ENCODE measurements at regions not wholly inside any gene's neighbourhood (a gene's known extent, or its start where the extent isn't known, plus 50 kb on each side); places are given as distances from the start of the nearest gene placed in this dataset.

- no peak for DNase-seq (ENCODE audit: extremely low read depth, low read depth)
- H3K4me3 ChIP-seq (replicated peaks; ENCODE audit: low read depth, low read length) = no peak overlapping the region
- no peak for TF ChIP-seq CTCF (IDR thresholded peaks at IDR 0.05; ENCODE audit: low read depth, low read length, missing control alignments)
Measured at GRCh38 chr21:27371975-27372331, 405.1 kb upstream of the ADAMTS5 start.

- no peak for TF ChIP-seq CTCF (IDR thresholded peaks at IDR 0.05; ENCODE audit: low read depth, low read length, missing control alignments)
- no peak for DNase-seq (ENCODE audit: extremely low read depth, low read depth)
- H3K4me3 ChIP-seq (replicated peaks; ENCODE audit: low read depth, low read length) = no peak overlapping the region
Measured at GRCh38 chr21:27371115-27371974, 404.5 kb upstream of the ADAMTS5 start.

GRCh38 chr21:27369978-27370571 is 403.2 kb upstream of the ADAMTS5 start:
- DNase-seq (ENCODE audit: extremely low read depth, low read depth) = no peak
- H3K4me3 ChIP-seq (replicated peaks; ENCODE audit: low read depth, low read length) = no peak overlapping the region
- no peak for TF ChIP-seq CTCF (IDR thresholded peaks at IDR 0.05; ENCODE audit: low read depth, low read length, missing control alignments)

GRCh38 chr21:27369234-27369633 is 402.3 kb upstream of the ADAMTS5 start:
- DNase-seq (ENCODE audit: extremely low read depth, low read depth) = no peak
- H3K4me3 ChIP-seq (replicated peaks; ENCODE audit: low read depth, low read length) = no peak overlapping the region
- no peak for TF ChIP-seq CTCF (IDR thresholded peaks at IDR 0.05; ENCODE audit: low read depth, low read length, missing control alignments)

GRCh38 chr21:27366646-27367235 is 399.9 kb upstream of the ADAMTS5 start:
- H3K4me3 ChIP-seq (replicated peaks; ENCODE audit: low read depth, low read length) = no peak overlapping the region
- no peak for TF ChIP-seq CTCF (IDR thresholded peaks at IDR 0.05; ENCODE audit: low read depth, low read length, missing control alignments)
- DNase-seq (ENCODE audit: extremely low read depth, low read depth) = no peak

GRCh38 chr21:27366036-27366435 is 399.1 kb upstream of the ADAMTS5 start:
- H3K4me3 ChIP-seq (replicated peaks; ENCODE audit: low read depth, low read length) = no peak overlapping the region
- no peak for DNase-seq (ENCODE audit: extremely low read depth, low read depth)
- no peak for TF ChIP-seq CTCF (IDR thresholded peaks at IDR 0.05; ENCODE audit: low read depth, low read length, missing control alignments)

Measured in HFF-Myc (cell line).